A673 (cell line): ENCODE measurements at regions not wholly inside any gene's neighbourhood (a gene's known extent, or its start where the extent isn't known, plus 50 kb on each side); places are given as distances from the start of the nearest gene placed in this dataset.
"Not testable (repeated sequence)": the region's sequence is repeated elsewhere in the genome, so short reads cannot be mapped to it uniquely, and the experiment has no call there.

ENCODE experiments used
- BruUV-seq: library from RNA; stranded (reverse); fragments of 400-500 nt; replicated peaks from 2 replicates; lab custom pipeline; 2021; lab: Mats Ljungman, UMichigan
- CTCF ChIA-PET: fragments of 300-600 bp; sonication (Branson Sonifier 250); formaldehyde crosslinking; loops from one replicate; lab custom pipeline; 2022; ENCODE audit warnings: antibody characterized with exemption; lab: Charles Lee
- POLR2A ChIA-PET: fragments of 300-600 bp; sonication (Branson Sonifier 250); formaldehyde crosslinking; loops from one replicate; lab custom pipeline; 2022; ENCODE audit warnings: antibody characterized with exemption; ENCODE audit not compliant: low non-redundant PET; lab: Charles Lee
- DNase-seq: peaks from one replicate; pipeline ENCODE4 v3.0.0-alpha.2; 2015; ENCODE audit warnings: low spot score
- H3K27ac ChIP-seq: fragments of 200-600 bp; sonication (generic); 2 replicates; pipeline ENCODE4 v1.5.1; 2016; ENCODE audit warnings: mixed run types, low read depth, mild to moderate bottlenecking, mixed read lengths, antibody characterized with exemption, low read length; ENCODE audit not compliant: poor library complexity, severe bottlenecking
- H3K27me3 ChIP-seq: fragments of 200-600 bp; sonication (generic); replicated peaks from 2 replicates; pipeline ENCODE4 v1.6.1; 2017; ENCODE audit warnings: mixed run types, low read depth, mild to moderate bottlenecking, mixed read lengths, antibody characterized with exemption, low read length; ENCODE audit not compliant: insufficient read depth, poor library complexity
- H3K36me3 ChIP-seq: fragments of 200-600 bp; sonication (generic); 2 replicates; pipeline ENCODE4 v1.6.1; 2016; ENCODE audit warnings: mixed run types, mild to moderate bottlenecking, mixed read lengths, antibody characterized with exemption, low read length; ENCODE audit not compliant: insufficient read depth, poor library complexity, severe bottlenecking
- H3K4me1 ChIP-seq: fragments of 200-600 bp; sonication (generic); 2 replicates; pipeline ENCODE4 v1.6.1; 2017; ENCODE audit warnings: mixed run types, mild to moderate bottlenecking, mixed read lengths, antibody characterized with exemption, low read length; ENCODE audit not compliant: insufficient read depth, poor library complexity, severe bottlenecking
- H3K4me3 ChIP-seq: fragments of 200-600 bp; sonication (generic); 2 replicates; pipeline ENCODE4 v1.5.1; 2016; ENCODE audit warnings: low read depth, mixed run types, mild to moderate bottlenecking, mixed read lengths, low read length; ENCODE audit not compliant: poor library complexity, severe bottlenecking
- H3K9me3 ChIP-seq: fragments of 200-600 bp; sonication (generic); 2 replicates; pipeline ENCODE4 v1.6.1; 2016; ENCODE audit warnings: mixed run types, low read depth, mild to moderate bottlenecking, mixed read lengths, antibody characterized with exemption, low read length; ENCODE audit not compliant: poor library complexity, severe bottlenecking
- CTCF ChIP-seq: fragments of 300-800, 200-600 bp; sonication (generic); conservative IDR thresholded peaks from 2 replicates; pipeline ENCODE4 v1.5.1; 2017; ENCODE audit warnings: low read depth, mild to moderate bottlenecking, antibody characterized with exemption, low read length, moderate library complexity, mixed read lengths
- EZH2 ChIP-seq: fragments of 200-600 bp; sonication (generic); IDR thresholded peaks from 2 replicates; pipeline ENCODE4 v1.6.1; 2017; ENCODE audit warnings: borderline replicate concordance, low read depth, mild to moderate bottlenecking, mixed read lengths, antibody characterized with exemption, low read length; ENCODE audit not compliant: poor library complexity, severe bottlenecking
- intact Hi-C: fragments of 100-400 bp; cut with micrococcal nuclease; formaldehyde crosslinking; loops from one replicate; pipeline ENCODE4 v1.10.0; 2022; ENCODE audit not compliant: unreplicated experiment

GRCh38 chr6:71360556-71361335, 72.1 kb downstream of the OGFRL1 start:
- H3K9me3 ChIP-seq, BruUV-seq, H3K4me3 ChIP-seq, H3K27me3 ChIP-seq, H3K27ac ChIP-seq, intact Hi-C loops, CTCF ChIA-PET, H3K4me1 ChIP-seq, DNase-seq, H3K36me3 ChIP-seq: not testable (repeated sequence)
- POLR2A ChIA-PET = interaction anchor here (0.6 kb wide), 1 partner anchor 19 kb away, joined by 4 read pairs; no protein-coding TSS in a partner anchor

DNA sequence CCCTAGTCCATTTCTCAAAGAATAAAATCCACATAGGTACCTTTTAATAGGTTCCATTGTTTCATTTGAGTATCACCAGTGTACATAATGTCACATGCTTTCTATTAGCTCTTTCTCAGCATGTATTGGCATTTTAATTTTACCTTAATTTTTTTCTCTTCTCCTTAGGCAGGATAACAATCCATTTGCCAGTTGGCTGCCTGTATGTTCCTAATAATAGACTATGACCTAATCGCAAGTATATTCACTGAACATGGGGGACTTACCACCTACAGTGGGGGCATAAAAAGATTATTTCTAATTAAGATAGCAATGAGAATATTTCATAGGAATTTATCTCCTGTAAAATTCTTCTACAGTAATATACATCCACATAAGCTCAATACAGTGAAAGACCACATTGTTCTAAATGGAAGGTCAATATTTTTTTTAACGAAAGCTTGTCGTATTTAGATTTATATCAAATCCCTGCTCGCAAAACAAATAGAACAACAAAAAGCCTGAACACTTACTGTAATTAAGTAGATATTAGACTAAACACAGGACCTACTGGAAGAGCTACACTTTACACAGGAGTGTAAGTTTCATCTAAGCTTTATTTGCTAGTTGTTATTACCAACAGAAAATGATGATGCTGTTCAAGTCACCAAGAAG, 76.4 kb downstream of the OGFRL1 start:
- no peaks in the 10 kb centered on the region for H3K4me1 ChIP-seq
- DNase-seq = no peak
- BruUV-seq = no TSS peak
- TF ChIP-seq EZH2 (no peak), CTCF (no peak)
- H3K4me3 ChIP-seq = no peak overlapping the region
- H3K9me3 ChIP-seq = no peaks in the 10 kb centered on the region
- no peaks in the 10 kb centered on the region for H3K27me3 ChIP-seq
- H3K27ac ChIP-seq = no peak overlapping the region
- ChIA-PET POLR2A (no interaction called here), CTCF (no interaction called here)
- intact Hi-C loops = no loop called here
- no peaks in the 10 kb centered on the region for H3K36me3 ChIP-seq

- ChIA-PET POLR2A (no interaction called here), CTCF (no interaction called here)
- intact Hi-C loops = no loop called here
- BruUV-seq = no TSS peak
- Histone ChIP-seq H3K27me3 (no peaks in the 10 kb centered on the region), H3K9me3 (no peaks in the 10 kb centered on the region), H3K36me3 (no peaks in the 10 kb centered on the region), H3K4me1 (no peaks in the 10 kb centered on the region), H3K27ac (no peak overlapping the region), H3K4me3 (no peak overlapping the region)
- no peak for DNase-seq
- TF ChIP-seq CTCF = no peak
- TF ChIP-seq EZH2 = no peak
These were observed 79.1 kb downstream of the OGFRL1 start for GRCh38 chr6:71367756-71368155.
